GM10266 (cell line): ENCODE measurements at regions not wholly inside any gene's neighbourhood (a gene's known extent, or its start where the extent isn't known, plus 50 kb on each side); places are given as distances from the start of the nearest gene placed in this dataset.

ENCODE experiments used
- DNase-seq: peaks from one replicate; pipeline ENCODE4 v3.0.0; 2012; ENCODE audit errors: extremely low spot score
- CTCF ChIP-seq: IDR thresholded peaks from 2 replicates; pipeline ENCODE4 v1.5.1; 2012; ENCODE audit warnings: mild to moderate bottlenecking, low read depth; ENCODE audit not compliant: control insufficient read depth, insufficient read depth; ENCODE audit errors: missing control alignments

- TF ChIP-seq CTCF = no peak
- DNase-seq = no peak
These were observed 809.6 kb downstream of the TENT5A start for GRCh38 chr6:80942911-80943310.

- no peak for TF ChIP-seq CTCF
- DNase-seq = no peak
These were observed 811.5 kb downstream of the TENT5A start for GRCh38 chr6:80940976-80941375.

- no peak for TF ChIP-seq CTCF
These were observed 811.9 kb downstream of the TENT5A start for GRCh38 chr6:80940571-80940970.

GRCh38 chr6:80939898-80940297 is 812.6 kb downstream of the TENT5A start:
- TF ChIP-seq CTCF = no peak

More at GRCh38 chr6:80940571-80940970, 811.9 kb downstream of the TENT5A start:
- DNase-seq = no peak

GRCh38 chr6:80939480-80939879 is 813.0 kb downstream of the TENT5A start:
- no peak for TF ChIP-seq CTCF
- DNase-seq = no peak

More at GRCh38 chr6:80939898-80940297, 812.6 kb downstream of the TENT5A start:
- no peak for DNase-seq

- DNase-seq = no peak
- TF ChIP-seq CTCF = no peak
These were observed 814.4 kb downstream of the TENT5A start for GRCh38 chr6:80938131-80938530.

- DNase-seq = no peak
- no peak for TF ChIP-seq CTCF
These were observed 820.1 kb downstream of the TENT5A start for GRCh38 chr6:80932359-80932758.
